NCI-H1417 treated with DMSO at 0.1 percent for 48 hours (cell line): ENCODE measurements at regions not wholly inside any gene's neighbourhood (a gene's known extent, or its start where the extent isn't known, plus 50 kb on each side); places are given as distances from the start of the nearest gene placed in this dataset.

Experiments
- DNase-seq: peaks from one replicate; lab custom pipeline; 2025; lab: John Stamatoyannopoulos, UW

- DNase-seq: no peak
Observed at GRCh38 chr17:77419095-77419494, 278.3 kb downstream of the SEC14L1 start.

DNA sequence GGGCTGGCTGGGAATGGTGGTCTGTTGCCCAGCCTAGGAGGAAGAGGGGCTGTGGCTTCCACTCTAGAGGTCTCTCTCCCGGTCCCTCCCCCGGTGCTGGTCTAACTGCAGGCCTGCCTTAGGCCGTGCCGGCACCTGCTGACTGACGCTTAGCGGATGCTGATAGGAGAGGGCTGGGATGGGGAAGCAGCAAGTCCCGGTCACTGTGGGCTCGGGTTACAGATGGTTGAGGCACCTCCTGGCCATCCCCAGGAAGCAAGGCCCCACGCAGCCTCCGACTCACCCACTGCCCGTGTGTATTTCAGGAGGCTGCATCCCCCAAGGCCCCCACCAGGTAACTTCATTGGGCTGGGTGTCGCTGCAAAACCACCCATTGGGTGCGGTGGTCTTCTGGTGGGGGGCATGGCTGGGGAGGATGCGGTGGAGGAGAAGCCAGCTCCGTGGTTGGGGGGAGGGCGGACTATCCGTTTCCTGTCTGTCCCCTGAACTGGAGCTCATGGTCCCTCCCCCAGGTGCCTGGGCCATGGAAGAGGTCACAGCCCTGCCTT lies 278.9 kb downstream of the SEC14L1 start:
- DNase-seq: no peak

DNA sequence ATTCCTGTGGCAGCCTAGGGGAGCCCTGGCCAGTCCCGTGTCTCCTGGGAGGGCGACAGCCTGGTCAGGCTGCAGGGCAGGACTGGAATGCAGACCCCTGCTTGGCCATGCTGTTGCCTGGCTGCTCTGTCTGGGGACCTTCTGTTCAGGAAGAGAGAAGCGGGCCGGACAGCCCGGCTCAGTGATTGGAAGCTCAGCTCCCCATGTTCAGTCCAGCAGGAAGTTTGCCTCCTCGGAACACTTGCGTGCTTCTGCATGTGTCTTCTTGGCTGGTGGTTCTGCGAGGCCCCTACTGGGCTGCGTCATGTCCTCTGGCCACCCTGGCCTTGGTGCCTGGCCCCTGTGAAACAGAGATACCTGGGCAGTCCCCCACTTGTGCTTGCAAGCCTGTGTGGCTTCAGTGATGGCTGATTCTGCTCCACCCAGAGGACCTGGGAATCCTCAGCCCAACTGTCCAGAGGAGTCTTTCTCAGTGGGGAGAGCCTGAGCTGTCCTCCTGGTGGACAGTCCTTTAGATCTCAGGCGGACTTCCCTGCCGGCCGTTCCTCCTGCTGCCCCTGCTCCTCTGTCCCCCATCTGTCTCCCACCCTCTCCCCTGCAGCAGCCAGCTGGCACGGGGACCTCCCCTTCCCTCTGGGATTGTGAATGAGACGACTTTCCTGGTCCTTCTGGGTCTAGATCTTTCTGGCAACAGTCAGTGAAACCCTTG lies 279.5 kb downstream of the SEC14L1 start:
- DNase-seq: no peak

DNA sequence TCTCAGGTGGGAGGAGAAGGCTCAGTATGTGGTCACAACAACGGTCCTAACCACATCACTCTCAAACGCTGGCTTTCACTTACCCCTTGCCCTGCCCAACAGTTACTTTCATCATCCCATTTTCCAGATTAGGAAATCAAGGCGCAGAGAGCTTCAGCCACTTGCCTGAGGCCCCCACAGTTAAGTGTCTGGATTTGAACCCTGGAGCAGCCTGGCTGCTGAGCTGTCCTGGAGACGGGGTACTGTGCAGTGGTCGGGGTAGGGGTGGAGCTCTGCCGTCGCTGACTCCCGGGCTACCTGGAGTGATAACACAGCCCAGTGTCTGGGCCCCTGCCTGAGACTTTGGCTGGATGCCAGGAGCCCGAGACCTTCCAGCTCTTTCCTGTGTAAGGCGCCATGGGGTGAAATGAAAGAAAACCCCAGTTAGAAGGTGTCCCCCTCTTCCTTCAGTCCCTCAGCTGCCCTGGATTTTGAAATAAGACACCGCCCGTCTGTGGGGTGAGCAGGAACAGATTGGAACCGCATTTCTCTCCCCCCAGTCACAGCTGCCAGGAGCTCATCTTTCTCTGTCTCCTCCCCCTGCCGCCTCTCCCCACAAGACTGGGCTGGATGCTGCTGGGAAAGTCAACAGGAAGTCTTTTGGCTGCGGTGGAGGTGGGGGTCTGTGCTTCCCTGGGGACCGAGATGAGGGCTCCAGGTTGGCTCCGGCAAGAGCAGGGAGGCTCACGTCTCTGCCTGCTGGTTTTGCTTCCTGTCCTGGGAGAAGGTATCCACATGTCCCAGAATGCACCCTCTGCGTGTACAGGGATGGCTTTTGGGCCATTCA lies 280.2 kb downstream of the SEC14L1 start:
- peak; percentile 76 for DNase-seq

GRCh38 chr17:77421630-77421972 lies 280.8 kb downstream of the SEC14L1 start:
- DNase-seq: no peak

DNA sequence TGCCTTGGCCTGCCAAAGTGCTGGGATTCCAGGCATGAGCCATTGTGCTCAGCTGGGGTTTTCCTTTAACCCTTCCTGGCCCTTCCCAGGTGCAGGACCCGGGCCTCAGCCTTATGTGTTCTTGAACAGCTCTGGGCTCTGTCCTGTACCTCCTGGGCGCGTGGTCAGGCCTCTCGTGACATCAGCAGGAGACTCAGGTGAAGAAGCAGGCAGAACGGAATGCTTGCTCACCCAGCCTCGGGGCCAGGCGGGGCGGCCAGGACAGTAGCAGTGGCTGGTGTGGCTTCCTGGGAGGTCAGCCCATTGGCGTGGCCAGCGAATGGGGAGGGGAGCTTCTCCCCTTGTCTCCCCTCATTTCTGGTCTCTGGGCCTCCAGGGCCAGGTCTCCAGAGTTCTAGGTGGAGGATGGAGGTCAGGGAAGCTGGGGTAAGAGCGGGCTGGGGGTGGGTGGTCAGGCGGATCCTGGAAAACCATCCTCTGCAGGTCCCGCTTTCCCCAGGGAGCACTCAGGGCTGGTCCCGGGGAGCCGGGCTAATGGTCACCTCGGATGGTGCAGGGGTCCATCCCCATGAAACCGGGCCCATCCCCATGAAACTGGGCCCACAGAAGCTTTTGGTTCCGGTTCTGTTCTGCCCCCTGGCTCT lies 281.5 kb downstream of the SEC14L1 start:
- DNase-seq: no peak

DNA sequence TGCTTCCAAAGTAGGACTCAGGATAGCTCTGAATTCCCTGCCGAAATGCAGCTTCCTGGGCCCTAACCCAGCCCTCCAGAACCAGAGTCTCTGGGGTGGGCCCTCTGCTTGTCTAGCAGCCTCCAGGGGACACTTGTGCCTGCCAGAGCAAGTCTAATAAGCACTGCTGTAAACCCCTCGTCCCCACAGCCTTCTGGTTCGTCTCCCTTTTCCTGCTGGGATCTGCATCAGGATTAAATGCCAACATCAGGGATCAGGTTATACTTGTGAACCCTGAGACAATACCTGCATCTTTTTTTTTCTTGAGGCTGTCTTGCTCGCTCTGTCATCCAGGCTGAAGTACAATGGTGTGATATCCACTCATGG lies 282.0 kb downstream of the SEC14L1 start:
- no peak for DNase-seq

DNA sequence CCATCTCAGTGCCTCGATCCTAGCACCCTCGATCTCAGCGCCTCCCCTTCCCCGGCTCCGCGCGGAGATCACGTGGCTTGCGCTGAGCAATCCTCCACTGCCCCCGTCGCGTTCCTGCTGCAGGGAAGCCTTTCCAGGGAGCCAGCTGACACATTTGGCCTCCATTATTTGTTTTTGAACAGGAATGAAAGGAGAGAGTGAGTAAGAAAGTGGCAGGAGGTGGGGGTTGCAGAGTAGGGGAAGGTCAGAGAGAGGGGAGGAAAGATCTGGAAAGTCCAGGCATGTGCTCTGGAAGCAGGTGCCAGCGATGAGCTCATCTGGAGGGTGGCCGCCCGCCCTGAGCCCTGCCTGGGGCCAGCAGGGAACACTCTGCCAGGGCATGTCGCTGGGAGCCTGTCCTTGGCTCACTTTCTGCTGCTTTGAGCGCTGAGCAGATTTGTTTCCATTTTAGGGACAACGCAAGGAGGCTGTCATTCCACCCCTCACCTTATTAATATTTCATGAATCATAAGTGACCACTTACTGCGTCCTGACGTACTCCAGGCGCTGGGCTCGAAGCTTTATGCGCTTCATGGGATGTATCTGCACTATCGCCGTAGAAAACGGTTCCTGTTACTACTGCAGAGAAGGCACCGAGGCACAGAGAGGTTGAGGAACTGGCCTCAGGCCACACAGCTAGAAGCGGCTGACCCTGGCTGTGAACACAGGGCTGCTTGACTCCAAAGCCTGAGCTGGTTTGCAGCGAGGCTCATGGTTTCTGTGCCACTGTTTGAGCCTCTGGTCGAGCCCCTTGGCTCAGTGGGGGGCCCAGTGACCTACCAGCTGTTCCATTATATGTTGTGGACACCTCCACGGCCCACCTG lies 283.1 kb downstream of the SEC14L1 start:
- no peak for DNase-seq

DNA sequence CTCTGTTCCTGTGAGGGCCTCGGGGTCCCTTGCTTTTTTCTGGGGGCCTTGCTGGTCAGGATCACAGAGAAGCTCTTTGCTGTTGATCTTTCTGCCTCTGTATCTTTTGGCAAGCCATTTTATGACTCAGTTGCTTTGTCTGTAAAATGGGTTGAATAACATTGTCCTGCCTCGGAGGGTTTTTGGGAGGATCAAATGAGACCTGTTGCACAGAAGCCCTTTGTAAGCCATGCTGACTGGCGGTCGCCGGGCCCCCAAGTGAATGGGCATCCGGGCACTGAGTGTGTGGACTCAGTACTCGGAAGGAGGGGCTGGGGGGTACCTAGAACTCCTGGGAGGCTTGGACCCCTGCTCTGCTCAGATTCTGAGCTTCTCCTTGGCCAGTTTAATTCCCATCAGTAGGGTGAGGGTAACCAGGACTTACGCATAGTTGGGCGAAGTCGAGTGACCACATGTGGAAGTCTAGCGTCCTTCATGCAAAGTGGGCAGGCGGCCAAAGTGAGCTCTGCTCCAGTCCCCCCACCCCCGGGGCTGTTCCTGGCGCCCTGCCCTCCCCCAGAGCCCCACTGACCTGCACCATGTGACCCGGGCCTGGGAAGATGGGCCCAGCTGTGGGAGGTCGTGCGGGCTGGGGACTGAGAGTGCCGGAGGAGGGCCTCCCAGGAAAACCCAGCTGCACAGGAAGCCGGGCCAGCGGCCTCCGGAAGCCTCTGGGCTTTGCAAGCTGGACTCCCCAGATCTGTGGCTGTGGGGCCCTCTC lies 284.0 kb downstream of the SEC14L1 start:
- DNase-seq: no peak

DNA sequence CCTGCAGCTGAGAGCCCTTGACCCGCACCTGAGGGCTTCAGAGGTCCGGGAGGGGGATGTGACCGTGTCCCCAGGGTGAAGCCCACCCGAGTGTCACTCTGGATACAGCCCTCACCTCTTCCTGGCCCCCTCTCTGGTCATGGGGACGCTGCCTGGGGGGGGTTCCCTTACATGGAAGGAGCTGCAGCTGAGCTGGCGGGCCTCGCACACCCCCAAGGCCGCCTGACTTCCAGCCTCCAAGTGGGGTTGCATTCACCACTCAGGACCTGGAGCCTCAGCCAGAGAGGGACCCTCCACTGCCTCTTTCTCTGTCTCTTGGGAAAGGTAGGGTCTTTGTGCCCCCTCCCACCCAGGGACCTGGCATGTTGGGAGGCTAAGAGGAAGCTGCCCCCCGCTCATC lies 284.6 kb downstream of the SEC14L1 start:
- DNase-seq: no peak

DNA sequence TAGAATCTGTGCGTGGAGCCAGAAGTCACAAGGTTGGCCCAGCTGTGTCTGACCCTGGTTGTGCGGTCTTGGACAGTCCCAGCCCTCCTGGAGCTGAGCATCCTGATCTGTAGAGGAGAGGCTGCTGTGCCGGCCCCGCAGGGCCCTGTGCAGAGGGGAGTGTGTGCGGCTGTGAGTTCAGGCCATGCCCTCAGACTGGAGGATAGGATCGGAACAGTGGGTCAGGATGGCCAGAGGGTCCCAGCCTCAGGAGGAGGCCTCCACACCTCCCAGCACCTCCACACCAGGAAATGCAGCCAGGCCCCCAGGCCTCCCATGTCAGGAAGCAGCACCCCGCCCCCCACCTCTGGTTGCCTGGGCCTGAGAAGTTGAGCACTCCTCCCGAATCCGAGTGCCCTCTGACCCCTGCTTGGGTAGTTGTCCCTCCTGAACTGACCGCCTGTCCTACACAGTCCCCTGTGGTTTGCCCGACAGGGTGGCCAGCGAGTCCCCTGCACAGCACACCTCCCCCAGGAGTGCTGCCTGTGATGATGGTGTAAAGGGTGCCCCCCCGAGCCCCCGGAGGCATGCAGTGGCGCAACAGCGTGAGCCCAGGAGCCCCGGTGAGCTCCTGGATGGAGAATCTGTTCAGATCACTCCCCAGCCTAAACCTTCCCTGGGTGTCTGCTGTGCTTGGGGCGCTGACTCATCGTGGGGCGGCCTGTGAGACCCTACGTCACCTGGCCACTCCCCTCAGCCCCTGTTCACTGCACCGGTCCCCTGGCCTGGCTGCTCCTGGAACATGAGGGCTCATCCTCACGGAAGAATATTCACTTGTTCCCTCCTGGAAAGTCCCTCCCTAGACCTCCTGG lies 285.2 kb downstream of the SEC14L1 start:
- no peak for DNase-seq

GRCh38 chr17:77426676-77427386 lies 286.1 kb downstream of the SEC14L1 start:
- DNase-seq: no peak

GRCh38 chr17:77427391-77427991 lies 286.7 kb downstream of the SEC14L1 start:
- DNase-seq: no peak

GRCh38 chr17:77428020-77428748 lies 287.4 kb downstream of the SEC14L1 start:
- DNase-seq: no peak

DNA sequence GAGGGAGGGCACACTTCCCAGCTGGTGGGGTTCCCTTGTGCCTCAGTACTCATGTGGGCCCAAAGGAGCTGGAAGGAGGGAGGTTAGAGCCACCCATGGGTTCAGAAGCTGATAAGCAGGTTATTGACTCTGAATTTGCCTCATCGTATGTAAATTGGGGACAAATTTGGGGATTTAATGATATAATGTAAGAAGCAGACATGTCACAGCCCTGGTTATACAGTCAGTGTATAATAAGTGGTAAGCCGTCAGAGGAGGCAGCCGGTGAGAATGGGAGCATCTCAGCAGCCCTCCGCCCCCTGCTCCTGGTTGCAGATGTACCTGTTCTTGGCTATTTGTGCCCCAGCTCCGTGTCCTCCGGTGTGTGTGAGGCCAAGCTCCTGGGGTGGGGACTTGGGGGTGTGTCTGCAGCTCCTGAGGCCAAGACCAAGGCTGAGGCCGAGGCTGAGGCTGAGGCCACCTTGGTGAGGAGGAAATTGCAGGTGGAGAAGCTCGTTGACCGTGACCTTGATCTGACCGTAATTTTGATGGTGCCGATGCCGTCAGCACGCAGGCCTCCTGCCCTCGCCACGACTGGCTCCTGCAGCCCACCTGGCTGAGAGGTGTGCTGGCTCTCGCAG lies 288.1 kb downstream of the SEC14L1 start:
- no peak for DNase-seq

GRCh38 chr17:77429369-77429968 lies 288.7 kb downstream of the SEC14L1 start:
- no peak for DNase-seq

DNA sequence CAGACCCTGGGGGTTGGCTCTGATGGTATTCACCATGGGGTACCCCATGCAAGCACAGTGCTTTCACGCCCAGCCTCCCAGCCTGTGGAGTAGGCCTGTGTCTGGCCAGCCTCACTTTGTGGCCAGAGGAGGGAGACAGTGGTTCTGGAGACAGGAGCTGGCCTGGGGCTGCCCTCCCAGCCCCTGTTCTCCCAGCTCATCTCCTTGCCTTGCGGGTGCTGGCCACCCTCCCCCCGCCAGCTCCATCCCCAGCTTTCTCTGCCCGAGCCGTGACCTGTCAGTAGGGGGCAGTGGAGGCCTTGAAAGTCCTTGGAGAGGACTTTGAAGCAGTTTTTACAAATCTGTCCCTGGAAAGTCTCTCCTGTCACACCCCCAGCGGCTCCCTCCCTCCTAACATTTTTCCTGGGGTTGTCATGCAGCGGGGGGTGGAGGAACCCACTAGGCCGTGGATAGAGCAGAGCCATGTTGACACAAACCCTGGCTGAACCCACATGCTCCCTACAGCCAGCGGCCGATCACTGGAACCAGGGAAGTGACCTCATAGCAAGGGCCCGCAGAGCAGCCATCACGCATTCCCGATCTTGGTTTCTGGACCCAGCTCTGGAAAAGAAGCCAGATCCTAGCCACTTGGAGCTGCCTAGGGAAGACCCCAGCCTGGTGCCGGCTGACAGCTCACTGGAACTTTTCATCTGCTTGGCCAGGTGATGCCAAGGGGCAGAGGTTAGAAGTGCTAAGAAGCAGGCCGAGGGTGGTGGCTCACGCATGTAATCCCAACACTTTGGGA lies 289.4 kb downstream of the SEC14L1 start:
- DNase-seq: no peak
